ENCODE measurements at regions not wholly inside any gene's neighbourhood (a gene's known extent, or its start where the extent isn't known, plus 50 kb on each side); places are given as distances from the start of the nearest gene placed in this dataset.

GRCh38 chr2:180124273-180125139 is 117.4 kb upstream of the CWC22 start:
- peak; percentile 85 for DNase-seq

GRCh38 chr2:180122874-180123273 is 115.8 kb upstream of the CWC22 start:
- no peak for DNase-seq

- DNase-seq, result no peak
Measured at GRCh38 chr2:180115675-180116074, 108.6 kb upstream of the CWC22 start.

- no peak for DNase-seq
Measured at GRCh38 chr2:180115269-180115668, 108.2 kb upstream of the CWC22 start.

- no peak for DNase-seq
Measured at GRCh38 chr2:180111901-180112300, 104.8 kb upstream of the CWC22 start.

- DNase-seq, result peak; percentile 82
Measured at GRCh38 chr2:180110469-180110868, 103.4 kb upstream of the CWC22 start.

GRCh38 chr2:180101846-180102245 is 94.7 kb upstream of the CWC22 start:
- no peak for DNase-seq

GRCh38 chr2:180099308-180099707 is 92.2 kb upstream of the CWC22 start:
- DNase-seq, result no peak

GRCh38 chr2:180085144-180085543 is 78.0 kb upstream of the CWC22 start:
- no peak for DNase-seq

GRCh38 chr2:180077295-180077906 is 70.3 kb upstream of the CWC22 start:
- peak; percentile 63 for DNase-seq

- DNase-seq, result no peak
Measured at GRCh38 chr2:180075870-180076269, 68.8 kb upstream of the CWC22 start.

- no peak for DNase-seq
Measured at GRCh38 chr2:180071797-180072196, 64.7 kb upstream of the CWC22 start.

GRCh38 chr2:180063494-180064092 is 56.5 kb upstream of the CWC22 start:
- DNase-seq, result no peak

- DNase-seq, result no peak
Measured at GRCh38 chr2:180062178-180062577, 55.1 kb upstream of the CWC22 start.

- no peak for DNase-seq
Measured at GRCh38 chr2:180061546-180061945, 54.4 kb upstream of the CWC22 start.

GRCh38 chr2:180061085-180061484 is 54.0 kb upstream of the CWC22 start:
- no peak for DNase-seq

GRCh38 chr2:180058993-180059392 is 51.9 kb upstream of the CWC22 start:
- DNase-seq, result no peak

- no peak for DNase-seq
Measured at GRCh38 chr2:180057706-180058412, 50.8 kb upstream of the CWC22 start.

All from OCI-M1 (cell line).